Erythroblast (primary cell): ENCODE measurements at regions not wholly inside any gene's neighbourhood (a gene's known extent, or its start where the extent isn't known, plus 50 kb on each side); places are given as distances from the start of the nearest gene placed in this dataset.

Source experiments
- GATA1 ChIP-seq: IDR thresholded peaks from 2 replicates; pipeline ENCODE4 v1.6.1; 2011; ENCODE audit warnings: low read depth, mild to moderate bottlenecking, control low read depth, low read length, moderate library complexity
- POLR2A ChIP-seq: IDR thresholded peaks from 2 replicates; pipeline ENCODE4 v1.6.1; 2011; ENCODE audit warnings: mild to moderate bottlenecking, low read length

GRCh38 chr12:111072299-111072698 is 151.9 kb upstream of the MYL2 start:
- TF ChIP-seq POLR2A (no peak), GATA1 (no peak)
